GM21526 (cell line): ENCODE measurements at regions not wholly inside any gene's neighbourhood (a gene's known extent, or its start where the extent isn't known, plus 50 kb on each side); places are given as distances from the start of the nearest gene placed in this dataset.
"Not testable (repeated sequence)": the region's sequence is repeated elsewhere in the genome, so short reads cannot be mapped to it uniquely, and the experiment has no call there.

Experiments used
- ATAC-seq: cut with Tn5 transposase; IDR thresholded peaks from one replicate; pipeline ENCODE4 v1.9.1; 2021; ENCODE audit warnings: moderate library complexity; ENCODE audit not compliant: unreplicated experiment, low FRiP score

- ATAC-seq, result no peak
These were observed 51.2 kb downstream of the OR13H1 start for GRCh38 chrX:131595120-131595519.

- ATAC-seq, result no peak
These were observed 64.0 kb downstream of the OR13H1 start for GRCh38 chrX:131607792-131608369.

- ATAC-seq, result no peak
These were observed 65.6 kb downstream of the OR13H1 start for GRCh38 chrX:131609480-131609879.

GRCh38 chrX:131613260-131613659 lies 69.4 kb downstream of the OR13H1 start:
- no peak for ATAC-seq

- ATAC-seq, result no peak
These were observed 70.4 kb downstream of the OR13H1 start for GRCh38 chrX:131614241-131614640.

- no peak for ATAC-seq
These were observed 73.3 kb downstream of the OR13H1 start for GRCh38 chrX:131617182-131617581.

- no peak for ATAC-seq
These were observed 77.8 kb downstream of the OR13H1 start for GRCh38 chrX:131621650-131622049.

GRCh38 chrX:131626681-131627296 lies 82.9 kb downstream of the OR13H1 start:
- ATAC-seq, result no peak

GRCh38 chrX:131630534-131630933 lies 86.7 kb downstream of the OR13H1 start:
- no peak for ATAC-seq

- peak; percentile 95 for ATAC-seq
These were observed 89.5 kb downstream of the OR13H1 start for GRCh38 chrX:131633285-131633917.

GRCh38 chrX:131634900-131635299 lies 91.0 kb downstream of the OR13H1 start:
- no peak for ATAC-seq

- no peak for ATAC-seq
These were observed 102.2 kb downstream of the OR13H1 start for GRCh38 chrX:131646106-131646505.

GRCh38 chrX:131649741-131650140 lies 105.9 kb downstream of the OR13H1 start:
- ATAC-seq, result no peak

- no peak for ATAC-seq
These were observed 107.0 kb downstream of the OR13H1 start for GRCh38 chrX:131650637-131651410.

- ATAC-seq, result not testable (repeated sequence)
These were observed 119.9 kb downstream of the OR13H1 start for GRCh38 chrX:131663726-131664125.

- ATAC-seq, result no peak
These were observed 127.9 kb downstream of the OR13H1 start for GRCh38 chrX:131671735-131672134.

- ATAC-seq, result peak; percentile 57
These were observed 131.8 kb downstream of the OR13H1 start for GRCh38 chrX:131675596-131676194.

- ATAC-seq, result peak; percentile 85
These were observed 134.1 kb downstream of the OR13H1 start for GRCh38 chrX:131677655-131678628.

- ATAC-seq, result not testable (repeated sequence)
These were observed 138.9 kb downstream of the OR13H1 start for GRCh38 chrX:131682735-131683134.

GRCh38 chrX:131693359-131693758 lies 149.5 kb downstream of the OR13H1 start:
- ATAC-seq, result no peak
